ENCODE measurements at regions not wholly inside any gene's neighbourhood (a gene's known extent, or its start where the extent isn't known, plus 50 kb on each side); places are given as distances from the start of the nearest gene placed in this dataset.

DNA sequence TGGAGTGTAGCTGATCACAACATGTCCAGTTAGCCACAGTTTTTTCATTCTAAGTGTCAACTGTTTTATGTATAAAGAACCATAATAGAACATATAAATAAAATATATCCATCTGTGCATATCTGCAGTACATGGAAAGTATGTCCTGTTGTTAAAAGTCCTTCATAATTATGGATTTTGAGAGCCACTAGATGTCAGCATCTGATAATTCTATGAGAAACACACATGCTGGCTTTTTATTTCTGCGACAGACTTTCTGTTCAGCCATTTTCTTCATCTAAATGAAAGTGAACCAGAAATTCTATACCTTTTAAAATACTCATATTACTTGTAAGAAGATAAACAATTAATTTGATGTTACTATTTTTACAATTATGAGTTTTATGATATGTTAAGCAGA is 251.5 kb downstream of the GPM6A start:
- TF ChIP-seq, protein P1, sequence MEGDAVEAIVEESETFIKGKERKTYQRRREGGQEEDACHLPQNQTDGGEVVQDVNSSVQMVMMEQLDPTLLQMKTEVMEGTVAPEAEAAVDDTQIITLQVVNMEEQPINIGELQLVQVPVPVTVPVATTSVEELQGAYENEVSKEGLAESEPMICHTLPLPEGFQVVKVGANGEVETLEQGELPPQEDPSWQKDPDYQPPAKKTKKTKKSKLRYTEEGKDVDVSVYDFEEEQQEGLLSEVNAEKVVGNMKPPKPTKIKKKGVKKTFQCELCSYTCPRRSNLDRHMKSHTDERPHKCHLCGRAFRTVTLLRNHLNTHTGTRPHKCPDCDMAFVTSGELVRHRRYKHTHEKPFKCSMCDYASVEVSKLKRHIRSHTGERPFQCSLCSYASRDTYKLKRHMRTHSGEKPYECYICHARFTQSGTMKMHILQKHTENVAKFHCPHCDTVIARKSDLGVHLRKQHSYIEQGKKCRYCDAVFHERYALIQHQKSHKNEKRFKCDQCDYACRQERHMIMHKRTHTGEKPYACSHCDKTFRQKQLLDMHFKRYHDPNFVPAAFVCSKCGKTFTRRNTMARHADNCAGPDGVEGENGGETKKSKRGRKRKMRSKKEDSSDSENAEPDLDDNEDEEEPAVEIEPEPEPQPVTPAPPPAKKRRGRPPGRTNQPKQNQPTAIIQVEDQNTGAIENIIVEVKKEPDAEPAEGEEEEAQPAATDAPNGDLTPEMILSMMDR (IDR thresholded peaks at IDR 0.05): peak; percentile 69
- TF ChIP-seq ZFX (IDR thresholded peaks at IDR 0.05; ENCODE audit: borderline replicate concordance): no peak

Data from 22Rv1 (cell line).